ENCODE measurements at regions not wholly inside any gene's neighbourhood (a gene's known extent, or its start where the extent isn't known, plus 50 kb on each side); places are given as distances from the start of the nearest gene placed in this dataset.
"Not testable (repeated sequence)": the region's sequence is repeated elsewhere in the genome, so short reads cannot be mapped to it uniquely, and the experiment has no call there.

- no peaks in the 10 kb centered on the region for H3K4me1 ChIP-seq (ENCODE audit: control insufficient read depth, extremely low read depth, insufficient read depth, low read length)
- H3K36me3 ChIP-seq (ENCODE audit: control insufficient read depth, insufficient read depth, low read length): no peaks in the 10 kb centered on the region
- H3K4me2 ChIP-seq (ENCODE audit: extremely low read depth, insufficient read depth, low read length): no peak overlapping the region
- H3K27me3 ChIP-seq (ENCODE audit: control insufficient read depth, insufficient read depth, low read length): no peaks in the 10 kb centered on the region
- no peak overlapping the region for H3K4me3 ChIP-seq (replicated peaks in 1 of 4; ENCODE audit: control extremely low read depth in 1 of 4, insufficient read depth in 1 of 4, low read depth in 3 of 4, low read length in 4 of 4)
- H2AFZ ChIP-seq (ENCODE audit: low read length): no peak overlapping the region
- H4K20me1 ChIP-seq (ENCODE audit: control insufficient read depth, extremely low read depth, insufficient read depth, low read length): no peaks in the 10 kb centered on the region
- no peak overlapping the region for H3K27ac ChIP-seq (ENCODE audit: insufficient read depth, low read length)
- H3K9ac ChIP-seq (ENCODE audit: insufficient read depth, low read length): no peak overlapping the region
- no peaks in the 10 kb centered on the region for H3K79me2 ChIP-seq (ENCODE audit: control insufficient read depth, insufficient read depth, low read length)
- DNase-seq (ENCODE audit: low read depth in 2 of 2): no peak
- TF ChIP-seq CTCF (conservative IDR thresholded peaks at IDR 0.05 in 1 of 2, IDR thresholded peaks at IDR 0.05 in 1 of 2; ENCODE audit: low read depth in 1 of 2, low read length in 2 of 2) (no peak), EZH2 (IDR thresholded peaks at IDR 0.05; ENCODE audit: low read length, missing control alignments) (no peak)
- H3K9me3 ChIP-seq (ENCODE audit: control insufficient read depth, insufficient read depth, low read depth, low read length): no peaks in the 10 kb centered on the region
These were observed 276.5 kb downstream of the SH2D4B start for GRCh38 chr10:80814147-80814652.

- Histone ChIP-seq H3K79me2 (ENCODE audit: control insufficient read depth, insufficient read depth, low read length) (no peaks in the 10 kb centered on the region), H3K4me3 (replicated peaks in 1 of 4; ENCODE audit: control extremely low read depth in 1 of 4, insufficient read depth in 1 of 4, low read depth in 3 of 4, low read length in 4 of 4) (no peak overlapping the region), H3K27ac (ENCODE audit: insufficient read depth, low read length) (no peak overlapping the region), H4K20me1 (ENCODE audit: control insufficient read depth, extremely low read depth, insufficient read depth, low read length) (no peaks in the 10 kb centered on the region), H3K9ac (ENCODE audit: insufficient read depth, low read length) (no peak overlapping the region), H3K27me3 (ENCODE audit: control insufficient read depth, insufficient read depth, low read length) (no peaks in the 10 kb centered on the region), H3K4me1 (ENCODE audit: control insufficient read depth, extremely low read depth, insufficient read depth, low read length) (no peaks in the 10 kb centered on the region), H3K9me3 (ENCODE audit: control insufficient read depth, insufficient read depth, low read depth, low read length) (no peaks in the 10 kb centered on the region), H3K4me2 (ENCODE audit: extremely low read depth, insufficient read depth, low read length) (no peak overlapping the region), H3K36me3 (ENCODE audit: control insufficient read depth, insufficient read depth, low read length) (no peaks in the 10 kb centered on the region), H2AFZ (ENCODE audit: low read length) (no peak overlapping the region)
- no peak for DNase-seq (ENCODE audit: low read depth in 2 of 2)
- TF ChIP-seq CTCF (conservative IDR thresholded peaks at IDR 0.05 in 1 of 2, IDR thresholded peaks at IDR 0.05 in 1 of 2; ENCODE audit: low read depth in 1 of 2, low read length in 2 of 2) (no peak), EZH2 (IDR thresholded peaks at IDR 0.05; ENCODE audit: low read length, missing control alignments) (no peak)
These were observed 291.4 kb downstream of the SH2D4B start for GRCh38 chr10:80829151-80829550.

- Histone ChIP-seq H3K4me2 (ENCODE audit: extremely low read depth, insufficient read depth, low read length) (no peak overlapping the region), H3K4me3 (replicated peaks in 1 of 4; ENCODE audit: control extremely low read depth in 1 of 4, insufficient read depth in 1 of 4, low read depth in 3 of 4, low read length in 4 of 4) (no peak overlapping the region), H3K9ac (ENCODE audit: insufficient read depth, low read length) (no peak overlapping the region), H3K27ac (ENCODE audit: insufficient read depth, low read length) (no peak overlapping the region), H3K4me1 (ENCODE audit: control insufficient read depth, extremely low read depth, insufficient read depth, low read length) (no peaks in the 10 kb centered on the region), H3K27me3 (ENCODE audit: control insufficient read depth, insufficient read depth, low read length) (no peaks in the 10 kb centered on the region), H3K79me2 (ENCODE audit: control insufficient read depth, insufficient read depth, low read length) (no peaks in the 10 kb centered on the region), H3K9me3 (ENCODE audit: control insufficient read depth, insufficient read depth, low read depth, low read length) (no peaks in the 10 kb centered on the region), H2AFZ (ENCODE audit: low read length) (no peak overlapping the region), H4K20me1 (ENCODE audit: control insufficient read depth, extremely low read depth, insufficient read depth, low read length) (no peaks in the 10 kb centered on the region), H3K36me3 (ENCODE audit: control insufficient read depth, insufficient read depth, low read length) (no peaks in the 10 kb centered on the region)
- no peak for DNase-seq (ENCODE audit: low read depth in 2 of 2)
- TF ChIP-seq CTCF (conservative IDR thresholded peaks at IDR 0.05 in 1 of 2, IDR thresholded peaks at IDR 0.05 in 1 of 2; ENCODE audit: low read depth in 1 of 2, low read length in 2 of 2) (no peak), EZH2 (IDR thresholded peaks at IDR 0.05; ENCODE audit: low read length, missing control alignments) (no peak)
These were observed 291.9 kb downstream of the SH2D4B start for GRCh38 chr10:80829562-80829961.

- H3K4me1 ChIP-seq (ENCODE audit: control insufficient read depth, extremely low read depth, insufficient read depth, low read length); H3K79me2 ChIP-seq (ENCODE audit: control insufficient read depth, insufficient read depth, low read length); H3K9me3 ChIP-seq (ENCODE audit: control insufficient read depth, insufficient read depth, low read depth, low read length); H3K27me3 ChIP-seq (ENCODE audit: control insufficient read depth, insufficient read depth, low read length); H3K27ac ChIP-seq (ENCODE audit: insufficient read depth, low read length); H3K4me3 ChIP-seq (replicated peaks in 1 of 4; ENCODE audit: control extremely low read depth in 1 of 4, insufficient read depth in 1 of 4, low read depth in 3 of 4, low read length in 4 of 4); DNase-seq (ENCODE audit: low read depth in 2 of 2); H3K4me2 ChIP-seq (ENCODE audit: extremely low read depth, insufficient read depth, low read length); H2AFZ ChIP-seq (ENCODE audit: low read length); H3K9ac ChIP-seq (ENCODE audit: insufficient read depth, low read length); H4K20me1 ChIP-seq (ENCODE audit: control insufficient read depth, extremely low read depth, insufficient read depth, low read length); H3K36me3 ChIP-seq (ENCODE audit: control insufficient read depth, insufficient read depth, low read length): not testable (repeated sequence)
These were observed 295.0 kb downstream of the SH2D4B start for GRCh38 chr10:80832693-80833092.

Measured in fibroblast of lung (primary cell).